HepG2 (cell line): ENCODE measurements at regions not wholly inside any gene's neighbourhood (a gene's known extent, or its start where the extent isn't known, plus 50 kb on each side); places are given as distances from the start of the nearest gene placed in this dataset.

Experiments
- ATAC-seq: fragments of 200-7000 bp; cut with Tn5 transposase; 3 replicates; pipeline ENCODE4 v1.9.1; 2020; ENCODE audit warnings: mild to moderate bottlenecking, moderate library complexity
- BruUV-seq: library from RNA; stranded (reverse); fragments of 400-500 nt; replicated peaks from 2 replicates; lab custom pipeline; 2021; lab: Mats Ljungman, UMichigan
- CTCF ChIA-PET: fragments of 300-600 bp; formaldehyde crosslinking; extraction: SDS; loops from one replicate; lab custom pipeline; 2021; ENCODE audit warnings: low total read pairs, inconsistent platforms, low intra/inter-chr PET ratio; lab: Yijun Ruan, JAX
- POLR2A ChIA-PET: fragments of 350-600 bp; sonication (Branson Sonifier 250); formaldehyde crosslinking; loops from one replicate; lab custom pipeline; 2020; ENCODE audit warnings: antibody characterized with exemption, inconsistent platforms; lab: Yijun Ruan, JAX
- DNase-seq: peaks from one replicate; pipeline ENCODE4 v3.0.0-alpha.2; 2015; ENCODE audit warnings: low spot score
- FAIRE-seq: peaks from 3 replicates; lab custom pipeline; 2011; peaks lifted over from hg19 to GRCh38; lab: Jason Lieb, UNC
- H2AFZ ChIP-seq: one replicate; pipeline ENCODE4 v1.6.1; 2011; ENCODE audit warnings: low read length, inconsistent platforms
- H3K27ac ChIP-seq: fragments of 300-600 bp; 3 replicates; pipeline ENCODE4 v1.8.0; 2011; ENCODE audit warnings: mixed run types, mild to moderate bottlenecking, mixed read lengths, low read length, inconsistent platforms; ENCODE audit not compliant: insufficient read depth; ENCODE audit errors: extremely low read length
- H3K27me3 ChIP-seq, 2 experiments: fragments of 200-600 bp in 1 of 2; 2 replicates in 1 of 2; 3 replicates in 1 of 2; pipeline versions ENCODE4 v1.6.0 to v1.8.0; 2011; ENCODE audit warnings: low read length in 2 of 2, mild to moderate bottlenecking in 2 of 2, moderate library complexity in 2 of 2, inconsistent platforms in 1 of 2; ENCODE audit not compliant: insufficient read depth in 2 of 2, control insufficient read depth in 1 of 2
- H3K36me3 ChIP-seq, 2 experiments: fragments of 200-600 bp in 1 of 2; replicated peaks in 1 of 2; 2 replicates in 1 of 2; 3 replicates in 1 of 2; pipeline versions ENCODE4 v1.5.1 to v1.8.0; 2011; ENCODE audit warnings: low read length in 2 of 2, inconsistent platforms in 1 of 2; ENCODE audit not compliant: insufficient read depth in 2 of 2, control insufficient read depth in 1 of 2
- H3K4me1 ChIP-seq: 2 replicates; pipeline ENCODE4 v1.5.1; 2012; ENCODE audit warnings: low read length, inconsistent platforms; ENCODE audit not compliant: insufficient read depth
- H3K4me2 ChIP-seq: 2 replicates; pipeline ENCODE4 v1.6.0; 2011; ENCODE audit warnings: low read depth, low read length, inconsistent platforms
- H3K4me3 ChIP-seq, 3 experiments: fragments of 200-600 bp in 1 of 3; sonication (generic), shearing (Covaris generic) in 1 of 3; replicated peaks in 1 of 3; 2 replicates each; pipeline ENCODE4 v1.5.1; 2011 to 2016; ENCODE audit warnings: low read length in 3 of 3, inconsistent platforms in 2 of 3, low read depth in 2 of 3, mild to moderate bottlenecking in 2 of 3, control low read depth in 1 of 3, mixed read lengths in 1 of 3; ENCODE audit not compliant: insufficient read depth in 1 of 3
- H3K79me2 ChIP-seq: one replicate; pipeline ENCODE4 v1.6.1; 2011; ENCODE audit warnings: low read length, inconsistent platforms; ENCODE audit not compliant: insufficient read depth
- H3K9ac ChIP-seq: 2 replicates; pipeline ENCODE4 v1.6.0; 2011; ENCODE audit warnings: mild to moderate bottlenecking, low read depth, low read length, inconsistent platforms; ENCODE audit not compliant: insufficient read depth
- H3K9me3 ChIP-seq: 2 replicates; pipeline ENCODE4 v1.5.1; 2012; ENCODE audit warnings: mild to moderate bottlenecking, low read length
- H4K20me1 ChIP-seq: 2 replicates; pipeline ENCODE4 v1.6.0; 2011; ENCODE audit warnings: inconsistent platforms, mild to moderate bottlenecking, low read length, moderate library complexity; ENCODE audit not compliant: insufficient read depth
- ATF7-NPFF ChIP-seq: sonication (generic); formaldehyde crosslinking; IDR thresholded peaks from 2 replicates; pipeline ENCODE4 v1.8.1; 2023; ENCODE audit warnings: mild to moderate bottlenecking, low read depth, missing genetic modification reagents, moderate library complexity
- CBX2 ChIP-seq, 2 experiments: fragments of 200-600 bp in 1 of 2; sonication (generic); formaldehyde crosslinking in 1 of 2; IDR thresholded peaks; 2 replicates each; pipeline versions ENCODE4 v1.7.0 to v1.8.1; 2018 to 2022; ENCODE audit warnings: low read depth in 2 of 2, low read length in 1 of 2, mild to moderate bottlenecking in 1 of 2, missing genetic modification reagents in 1 of 2
- HIVEP1 ChIP-seq: sonication (generic); formaldehyde crosslinking; IDR thresholded peaks from 2 replicates; pipeline ENCODE4 v1.4.0; 2020; ENCODE audit warnings: mild to moderate bottlenecking, missing genetic modification reagents
- MLLT10 ChIP-seq: sonication (generic); formaldehyde crosslinking; IDR thresholded peaks from 2 replicates; pipeline ENCODE4 v1.4.0; 2020; ENCODE audit warnings: missing genetic modification reagents
- NCOR1 ChIP-seq: fragments of 200-600 bp; sonication (generic); IDR thresholded peaks from 2 replicates; pipeline ENCODE4 v1.7.0; 2017; ENCODE audit warnings: antibody characterized with exemption, low read length, borderline replicate concordance
- NFIC ChIP-seq: IDR thresholded peaks from 2 replicates; pipeline ENCODE4 v1.6.1; 2012; ENCODE audit warnings: mild to moderate bottlenecking, low read length, inconsistent platforms
- NONO ChIP-seq, 2 experiments: fragments of 450-650 bp in 1 of 2; sonication (generic) in 1 of 2; formaldehyde crosslinking in 1 of 2; IDR thresholded peaks in 1 of 2; conservative IDR thresholded peaks in 1 of 2; 2 replicates each; pipeline versions ENCODE4 v1.6.1 to v1.8.0; 2017 to 2022; ENCODE audit warnings: mild to moderate bottlenecking in 1 of 2, missing genetic modification reagents in 1 of 2, moderate library complexity in 1 of 2
- TAF15 ChIP-seq: fragments of 200-400 bp; formaldehyde crosslinking; IDR thresholded peaks from one replicate; pipeline ENCODE4 v1.6.1; 2018; ENCODE audit warnings: mild to moderate bottlenecking, low read depth, low read length; ENCODE audit not compliant: poor library complexity, severe bottlenecking
- TMF1 ChIP-seq: sonication (generic); formaldehyde crosslinking; IDR thresholded peaks from 2 replicates; pipeline ENCODE4 v1.8.1; 2022; ENCODE audit warnings: low read depth, missing genetic modification reagents
- TRIM24 ChIP-seq: sonication (generic); formaldehyde crosslinking; IDR thresholded peaks from 2 replicates; pipeline ENCODE4 v1.8.0; 2022; ENCODE audit warnings: mild to moderate bottlenecking, missing genetic modification reagents
- ZBTB10 ChIP-seq: sonication (generic); formaldehyde crosslinking; IDR thresholded peaks from 2 replicates; pipeline ENCODE4 v1.4.0; 2020; ENCODE audit warnings: missing genetic modification reagents, borderline replicate concordance
- ZC3H4 ChIP-seq: sonication (generic); formaldehyde crosslinking; IDR thresholded peaks from 2 replicates; pipeline ENCODE4 v1.4.0; 2020; ENCODE audit warnings: missing genetic modification reagents, borderline replicate concordance
- ZFP36L2 ChIP-seq: sonication (generic); formaldehyde crosslinking; IDR thresholded peaks from 2 replicates; pipeline ENCODE4 v1.4.0; 2020; ENCODE audit warnings: missing genetic modification reagents
- ZNF264 ChIP-seq: sonication (generic); formaldehyde crosslinking; IDR thresholded peaks from 2 replicates; pipeline ENCODE4 v1.4.0; 2020; ENCODE audit warnings: missing genetic modification reagents
- ZNF281 ChIP-seq: sonication (generic); formaldehyde crosslinking; IDR thresholded peaks from 2 replicates; pipeline ENCODE4 v1.4.0; 2020; ENCODE audit warnings: missing genetic modification reagents, borderline replicate concordance
- ZNF44 ChIP-seq: sonication (generic); formaldehyde crosslinking; IDR thresholded peaks from 2 replicates; pipeline ENCODE4 v1.5.1; 2020; ENCODE audit warnings: mild to moderate bottlenecking, missing genetic modification reagents
- ZNF563 ChIP-seq: sonication (generic); formaldehyde crosslinking; IDR thresholded peaks from 2 replicates; pipeline ENCODE4 v1.8.0; 2022; ENCODE audit warnings: mild to moderate bottlenecking, moderate library complexity, missing genetic modification reagents
- ZSCAN12 ChIP-seq: sonication (generic); formaldehyde crosslinking; IDR thresholded peaks from 2 replicates; pipeline ENCODE4 v1.9.0; 2021; ENCODE audit warnings: mild to moderate bottlenecking, missing genetic modification reagents
- WGBS: methylation state at CpG from one replicate; pipeline ENCODE4 v1.1.6; 2017; ENCODE audit warnings: low lambda C conversion rate; 5-methylcytosine and 5-hydroxymethylcytosine counted together
- in situ Hi-C: cut with HindIII; loops from 2 replicates; pipeline ENCODE4 v1.10.0; 2017; ENCODE audit warnings: low pct_unique_long_range_greater_than_20kb; ENCODE audit not compliant: extremely low pct_ligation_motif_present
- intact Hi-C: fragments of 100-400 bp; cut with micrococcal nuclease; formaldehyde crosslinking; loops from one replicate; pipeline ENCODE4 v1.10.0; 2022; ENCODE audit not compliant: unreplicated experiment

GRCh38 chr13:107441279-107441678 lies 774.1 kb downstream of the LIG4 start (continued):
- TF ChIP-seq CBX2 (IDR thresholded peaks at IDR 0.05; ENCODE audit: low read depth, low read length) = no peak
- no peak for TF ChIP-seq CBX2 (CRISPR knock-in tag; IDR thresholded peaks at IDR 0.05; ENCODE audit: low read depth)
- TF ChIP-seq HIVEP1 (CRISPR knock-in tag) = no peak
- TF ChIP-seq ZFP36L2 (CRISPR knock-in tag) = no peak
- TF ChIP-seq ATF7-NPFF (CRISPR knock-in tag) = no peak
- TF ChIP-seq TMF1 (CRISPR knock-in tag) = no peak
- TF ChIP-seq MLLT10 (CRISPR knock-in tag) = no peak
- no peak for TF ChIP-seq ZNF264 (CRISPR knock-in tag)
- no peak for TF ChIP-seq ZNF563 (CRISPR knock-in tag)
- TF ChIP-seq, all 625 proteins: peak for 0

GRCh38 chr13:107438251-107438650 lies 777.1 kb downstream of the LIG4 start:
- POLR2A ChIA-PET = no interaction called here
- 0% methylated on average over 1 of the region's 1 CpG for WGBS
- TF ChIP-seq ZBTB10 (CRISPR knock-in tag) (no peak), ZNF281 (CRISPR knock-in tag) (no peak), TAF15 (no peak), NONO (IDR thresholded peaks at IDR 0.05) (no peak), NONO (CRISPR knock-in tag; conservative IDR thresholded peaks at IDR 0.05) (no peak), ZC3H4 (no peak), TRIM24 (CRISPR knock-in tag) (no peak), NFIC (no peak), NCOR1 (no peak), ZNF44 (CRISPR knock-in tag) (no peak), ZSCAN12 (CRISPR knock-in tag) (no peak)

More at GRCh38 chr13:107438251-107438650, 777.1 kb downstream of the LIG4 start:
- no peaks in the 10 kb centered on the region for H3K27me3 ChIP-seq
- no TSS peak for BruUV-seq
- H3K79me2 ChIP-seq = no peaks in the 10 kb centered on the region
- no peak overlapping the region for H3K9ac ChIP-seq
- H3K27ac ChIP-seq = no peak overlapping the region
- FAIRE-seq = no peak
- CTCF ChIA-PET = no interaction called here
- H4K20me1 ChIP-seq = no peaks in the 10 kb centered on the region
- no peak overlapping the region for H3K4me3 ChIP-seq
- no peaks in the 10 kb centered on the region for H3K4me1 ChIP-seq
- in situ Hi-C loops (no loop called here), intact Hi-C loops (no loop called here)
- no peaks in the 10 kb centered on the region for H3K9me3 ChIP-seq
- H2AFZ ChIP-seq = no peak overlapping the region
- ATAC-seq = no peak
- no peak overlapping the region for H3K4me2 ChIP-seq
- no peak for DNase-seq
- no peaks in the 10 kb centered on the region for H3K36me3 ChIP-seq
